ENCODE measurements at regions not wholly inside any gene's neighbourhood (a gene's known extent, or its start where the extent isn't known, plus 50 kb on each side); places are given as distances from the start of the nearest gene placed in this dataset.

- TF ChIP-seq CTCF (IDR thresholded peaks at IDR 0.05; ENCODE audit: borderline replicate concordance, extremely low read depth, low read length, poor library complexity, severe bottlenecking) (no peak), EZH2 (IDR thresholded peaks at IDR 0.05; ENCODE audit: borderline replicate concordance, low read depth, low read length, severe bottlenecking) (no peak)
Measured at GRCh38 chr2:23073056-23073455, 311.9 kb upstream of the KLHL29 start.

Data from DND-41 (cell line).